Lower lobe of right lung (tissue), 2 donors: ENCODE measurements at regions not wholly inside any gene's neighbourhood (a gene's known extent, or its start where the extent isn't known, plus 50 kb on each side); places are given as distances from the start of the nearest gene placed in this dataset.
A peak's percentile ranks its signal among the peaks of the same experiment; 100 is the strongest.

Experiments used
- ATAC-seq, 2 donors: fragments of 200-7000 bp; cut with Tn5 transposase; one replicate each; pipeline ENCODE4 v1.9.1; 2020 to 2022; ENCODE audit warnings: mild to moderate bottlenecking in 2 of 2, moderate library complexity in 2 of 2
- DNase-seq: peaks from one replicate; pipeline ENCODE4 v3.0.0-alpha.2; 2020
- H3K27ac ChIP-seq: fragments of 200-600 bp; one replicate; pipeline ENCODE4 v1.8.0; 2022
- H3K27me3 ChIP-seq: fragments of 200-600 bp; one replicate; pipeline ENCODE4 v1.8.0; 2022; ENCODE audit warnings: low read depth
- H3K36me3 ChIP-seq: fragments of 200-600 bp; one replicate; pipeline ENCODE4 v1.8.0; 2022; ENCODE audit warnings: mild to moderate bottlenecking
- H3K4me1 ChIP-seq: fragments of 200-600 bp; one replicate; pipeline ENCODE4 v1.8.0; 2022
- H3K4me3 ChIP-seq: fragments of 200-600 bp; one replicate; pipeline ENCODE4 v1.8.0; 2022; ENCODE audit warnings: mild to moderate bottlenecking
- H3K9me3 ChIP-seq: fragments of 200-600 bp; one replicate; pipeline ENCODE4 v1.8.0; 2022
- CTCF ChIP-seq: fragments of 200-600 bp; IDR thresholded peaks from one replicate; pipeline ENCODE4 v1.8.0; 2022; ENCODE audit warnings: antibody characterized with exemption, mild to moderate bottlenecking
- intact Hi-C: fragments of 100-400 bp; cut with DNase I; formaldehyde crosslinking; loops from one replicate; pipeline ENCODE4 v1.11.0; 2022
- donor health status: DM: no; HTN: yes; CAD: no; lungs with severe emphysema.

GRCh38 chr5:74241751-74242140 lies 398.8 kb downstream of the ENC1 start:
- TF ChIP-seq CTCF: no peak
- DNase-seq (no peak), ATAC-seq (peak; percentile 35 to 63)
- H3K27me3 ChIP-seq: no peaks in the 10 kb centered on the region
- peaks cover 13% of the 10 kb centered on the region for H3K4me1 ChIP-seq
- H3K36me3 ChIP-seq: no peaks in the 10 kb centered on the region
- no peak overlapping the region for H3K4me3 ChIP-seq
- intact Hi-C loops: no loop called here
- no peaks in the 10 kb centered on the region for H3K9me3 ChIP-seq
- no peak overlapping the region for H3K27ac ChIP-seq

GRCh38 chr5:74240783-74241750 lies 399.5 kb downstream of the ENC1 start:
- Histone ChIP-seq H3K36me3 (no peaks in the 10 kb centered on the region), H3K9me3 (no peaks in the 10 kb centered on the region), H3K27me3 (no peaks in the 10 kb centered on the region), H3K4me1 (peaks cover 13% of the 10 kb centered on the region), H3K4me3 (no peak overlapping the region), H3K27ac (no peak overlapping the region)
- intact Hi-C loops: no loop called here
- ATAC-seq: peak in 1 of 2 donors; percentile 32
- no peak for DNase-seq
- TF ChIP-seq CTCF: no peak

DNA sequence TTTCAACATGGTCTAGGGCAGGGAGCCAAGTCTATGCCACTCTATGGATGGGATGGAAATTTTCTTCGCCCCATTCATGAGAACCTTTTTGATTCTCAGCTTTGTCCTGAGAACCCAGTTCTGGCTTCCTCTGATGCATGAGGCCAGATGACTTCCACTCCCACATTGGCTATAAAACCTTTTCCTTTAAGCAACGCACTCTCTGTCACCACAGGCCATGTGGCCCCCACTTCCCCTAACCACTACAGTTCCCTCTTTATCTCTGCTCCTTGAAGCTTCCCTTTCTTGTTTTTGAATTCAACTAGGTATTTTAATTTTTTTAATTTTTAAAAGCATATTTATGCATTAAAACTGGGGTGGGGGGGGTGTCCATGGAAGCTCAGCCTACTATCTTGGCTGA lies 401.3 kb downstream of the ENC1 start:
- no peak for TF ChIP-seq CTCF
- peak; percentile 77 to 84 for ATAC-seq
- H3K4me1 ChIP-seq: peaks cover 13% of the 10 kb centered on the region
- H3K27me3 ChIP-seq: no peaks in the 10 kb centered on the region
- no peak overlapping the region for H3K4me3 ChIP-seq
- DNase-seq: peak; percentile 59
- H3K27ac ChIP-seq: no peak overlapping the region
- H3K9me3 ChIP-seq: no peaks in the 10 kb centered on the region
- intact Hi-C loops: no loop called here
- H3K36me3 ChIP-seq: no peaks in the 10 kb centered on the region

GRCh38 chr5:74237571-74238145 lies 402.9 kb downstream of the ENC1 start:
- Histone ChIP-seq H3K9me3 (no peaks in the 10 kb centered on the region), H3K4me1 (peaks cover 13% of the 10 kb centered on the region), H3K27me3 (no peaks in the 10 kb centered on the region), H3K4me3 (no peak overlapping the region), H3K36me3 (no peaks in the 10 kb centered on the region), H3K27ac (no peak overlapping the region)
- ATAC-seq: no peak
- TF ChIP-seq CTCF: no peak
- intact Hi-C loops: no loop called here
- DNase-seq: no peak

- no peak for DNase-seq
- Histone ChIP-seq H3K27ac (no peak overlapping the region), H3K4me1 (no peaks in the 10 kb centered on the region), H3K36me3 (no peaks in the 10 kb centered on the region), H3K9me3 (no peaks in the 10 kb centered on the region), H3K4me3 (no peak overlapping the region), H3K27me3 (no peaks in the 10 kb centered on the region)
- TF ChIP-seq CTCF: no peak
- intact Hi-C loops: no loop called here
- ATAC-seq: no peak
Observed at GRCh38 chr5:74235552-74235951, 405.0 kb downstream of the ENC1 start.
